K562 (cell line): ENCODE measurements at regions not wholly inside any gene's neighbourhood (a gene's known extent, or its start where the extent isn't known, plus 50 kb on each side); places are given as distances from the start of the nearest gene placed in this dataset.

ENCODE experiments used
- ATAC-seq: fragments of 200-7000 bp; cut with Tn5 transposase; 3 replicates; pipeline ENCODE4 v1.9.1; 2020; ENCODE audit warnings: moderate library complexity
- BruUV-seq: library from RNA; stranded (reverse); fragments of 400-500 nt; replicated peaks from 2 replicates; lab custom pipeline; 2021; lab: Mats Ljungman, UMichigan
- CTCF ChIA-PET: fragments of 300-600 bp; formaldehyde crosslinking; extraction: SDS; loops from one replicate; lab custom pipeline; 2021; ENCODE audit warnings: low intra/inter-chr PET ratio; lab: Yijun Ruan, JAX
- POLR2A ChIA-PET: fragments of 300-600, 350-650 bp; sonication (Branson Sonifier 250); formaldehyde crosslinking; extraction: SDS; loops from one replicate; lab custom pipeline; 2021; ENCODE audit warnings: antibody characterized with exemption, inconsistent platforms; lab: Yijun Ruan, JAX
- DNase-seq, 4 experiments: peaks; one replicate each; pipeline versions ENCODE4 v3.0.0 to v3.0.0-alpha.2; 2011 to 2018; ENCODE audit warnings: low spot score in 3 of 4, mixed read lengths in 3 of 4; ENCODE audit errors: extremely low read depth in 1 of 4
- FAIRE-seq: peaks from 2 replicates; lab custom pipeline; 2011; peaks lifted over from hg19 to GRCh38; lab: Jason Lieb, UNC
- H2AFZ ChIP-seq: 2 replicates; pipeline ENCODE4 v1.6.0; 2011; ENCODE audit warnings: low read depth, low read length, control low read depth, inconsistent platforms
- H3K27ac ChIP-seq: fragments of 200-600 bp; 3 replicates; pipeline ENCODE4 v1.8.0; 2011; ENCODE audit warnings: low read depth, mild to moderate bottlenecking, control low read depth, inconsistent platforms, low read length, moderate library complexity, mixed read lengths; ENCODE audit errors: extremely low read depth
- H3K27me3 ChIP-seq, 2 experiments: fragments of 300-600 bp in 1 of 2; 2 replicates in 1 of 2; 3 replicates in 1 of 2; pipeline versions ENCODE4 v1.6.0 to v1.8.0; 2011; ENCODE audit warnings: inconsistent platforms in 2 of 2, low read length in 2 of 2, mild to moderate bottlenecking in 1 of 2, mixed read lengths in 1 of 2, moderate library complexity in 1 of 2; ENCODE audit not compliant: control insufficient read depth in 2 of 2, insufficient read depth in 2 of 2
- H3K36me3 ChIP-seq: fragments of 300-600 bp; 3 replicates; pipeline ENCODE4 v1.8.0; 2011; ENCODE audit warnings: mild to moderate bottlenecking, low read length, inconsistent platforms; ENCODE audit not compliant: control insufficient read depth, insufficient read depth
- H3K4me1 ChIP-seq, 2 experiments: fragments of 200-600 bp in 1 of 2; replicated peaks in 1 of 2; 2 replicates in 1 of 2; 3 replicates in 1 of 2; pipeline versions ENCODE4 v1.5.1 to v1.8.0; 2011; ENCODE audit warnings: inconsistent platforms in 2 of 2, low read length in 2 of 2, mild to moderate bottlenecking in 1 of 2, mixed read lengths in 1 of 2, moderate library complexity in 1 of 2; ENCODE audit not compliant: control insufficient read depth in 2 of 2, insufficient read depth in 2 of 2
- H3K4me2 ChIP-seq: 2 replicates; pipeline ENCODE4 v1.6.1; 2011; ENCODE audit warnings: low read length, control low read depth, inconsistent platforms, mixed read lengths; ENCODE audit not compliant: insufficient read depth
- H3K4me3 ChIP-seq: fragments of 200-600 bp; sonication (generic), shearing (Covaris generic); 2 replicates; pipeline ENCODE4 v1.5.1; 2016; ENCODE audit warnings: control low read depth, inconsistent platforms
- H3K79me2 ChIP-seq: fragments of 200-600 bp; 3 replicates; pipeline ENCODE4 v1.8.0; 2011; ENCODE audit warnings: low read length, inconsistent platforms; ENCODE audit not compliant: control insufficient read depth, insufficient read depth
- H3K9ac ChIP-seq, 2 experiments: 2 replicates each; pipeline versions ENCODE4 v1.6.0 to v1.6.1; 2011; ENCODE audit warnings: low read depth in 2 of 2, low read length in 2 of 2, control low read depth in 1 of 2, inconsistent platforms in 1 of 2, mild to moderate bottlenecking in 1 of 2, mixed read lengths in 1 of 2; ENCODE audit not compliant: insufficient read depth in 1 of 2
- H3K9me1 ChIP-seq: one replicate; pipeline ENCODE4 v1.6.0; 2011; ENCODE audit warnings: inconsistent platforms, mild to moderate bottlenecking, low read length, moderate library complexity; ENCODE audit not compliant: control insufficient read depth, insufficient read depth
- H3K9me3 ChIP-seq: replicated peaks from 2 replicates; pipeline ENCODE4 v1.5.1; 2011; ENCODE audit warnings: low read depth, low read length, inconsistent platforms; ENCODE audit not compliant: control insufficient read depth, insufficient read depth
- H4K20me1 ChIP-seq: replicated peaks from 2 replicates; pipeline ENCODE4 v1.6.1; 2011; ENCODE audit warnings: low read length, inconsistent platforms, mixed read lengths; ENCODE audit not compliant: control insufficient read depth, insufficient read depth
- CUX1 ChIP-seq: fragments of 200-800 bp; sonication (Bioruptor generic); IDR thresholded peaks from 2 replicates; pipeline ENCODE4 v1.6.1; 2016; ENCODE audit warnings: missing genetic modification characterization, missing compliant biosample characterization
- EWSR1 ChIP-seq: fragments of 450-650 bp; IDR thresholded peaks from 2 replicates; pipeline ENCODE4 v1.6.1; 2018; ENCODE audit warnings: borderline replicate concordance, mild to moderate bottlenecking, low read depth, moderate library complexity; ENCODE audit not compliant: partially characterized antibody
- HMBOX1 ChIP-seq: sonication (generic); IDR thresholded peaks from 2 replicates; pipeline ENCODE4 v1.6.1; 2016
- NFE2 ChIP-seq: IDR thresholded peaks from 2 replicates; pipeline ENCODE4 v1.6.1; 2014; ENCODE audit warnings: antibody characterized with exemption, low read depth
- PHF20 ChIP-seq: fragments of 450-650 bp; IDR thresholded peaks from 2 replicates; pipeline ENCODE4 v1.6.1; 2018; ENCODE audit not compliant: partially characterized antibody
- POLR3A ChIP-seq: IDR thresholded peaks from 2 replicates; pipeline ENCODE4 v1.6.1; 2011; ENCODE audit warnings: borderline replicate concordance, mild to moderate bottlenecking, moderate library complexity; ENCODE audit not compliant: insufficient read length, insufficient read depth; ENCODE audit errors: extremely low read depth
- RFX1 ChIP-seq: fragments of 450-650 bp; IDR thresholded peaks from 2 replicates; pipeline ENCODE4 v1.6.1; 2016; ENCODE audit warnings: mild to moderate bottlenecking, moderate library complexity
- TRIM24 ChIP-seq, 2 experiments: fragments of 450-650 bp; IDR thresholded peaks; 2 replicates each; pipeline ENCODE4 v1.6.1; 2016
- UBTF ChIP-seq, 2 experiments: IDR thresholded peaks; 2 replicates each; pipeline ENCODE4 v1.6.1; 2012; ENCODE audit warnings: improper control_type of control experiment in 2 of 2, low read depth in 2 of 2, low read length in 2 of 2, borderline replicate concordance in 1 of 2
- ZBTB43 ChIP-seq: sonication (generic); formaldehyde crosslinking; IDR thresholded peaks from 2 replicates; pipeline ENCODE4 v1.8.0; 2023; ENCODE audit warnings: mild to moderate bottlenecking, missing genetic modification reagents
- WGBS: fragments of 100-300 bp; shearing (Covaris generic); methylation state at CpG from one replicate; pipeline ENCODE4 v1.1.6; 2016; ENCODE audit warnings: low coverage, mixed read lengths; ENCODE audit not compliant: insufficient coverage; ENCODE audit errors: missing lambda C conversion rate; 5-methylcytosine and 5-hydroxymethylcytosine counted together
- in situ Hi-C: fragments of 300-500 bp; cut with MboI; formaldehyde crosslinking; loops from 4 replicates; pipeline ENCODE4 v1.15.0; 2018; ENCODE audit warnings: inconsistent platforms, mixed read lengths
- intact Hi-C: fragments of 100-400 bp; cut with micrococcal nuclease; formaldehyde crosslinking; loops from 2 replicates; pipeline ENCODE4 v1.14.2; 2022

- Histone ChIP-seq H3K4me1 (peaks cover 0 to 14% of the 10 kb centered on the region in 2 experiments; a peak in 2 of 5 replicates), H3K9me1 (no peaks in the 10 kb centered on the region), H2AFZ (peak overlapping the region; percentile 93), H3K79me2 (peaks cover 6% of the 10 kb centered on the region; the same call in 2 of the 3 replicates), H3K27ac (peak overlapping the region; percentile 94), H3K4me3 (peak overlapping the region; percentile 48), H3K27me3 (no peaks in the 10 kb centered on the region), H3K9me3 (no peaks in the 10 kb centered on the region), H4K20me1 (no peaks in the 10 kb centered on the region), H3K4me2 (peak overlapping the region; percentile 82), H3K36me3 (no peaks in the 10 kb centered on the region), H3K9ac (peak overlapping the region; percentile 82 to 93)
- intact Hi-C loops, result loop anchor here (2.0 kb wide), 1 partner anchor 225 kb away; the partner anchor contains the start of gene XPO1
- 3% methylated on average over 64 of the region's 70 CpGs for whole genome bisulfite sequencing
- ChIA-PET CTCF (no interaction called here), POLR2A (interaction anchor here (0.6 to 1.8 kb wide), 15 partner anchors 9 to 1499 kb away, joined by 3 to 7 read pairs (median 3); partner anchors contain the start of genes C2orf74 and XPO1)
- in situ Hi-C loops, result no loop called here
- peak; percentile 99 for ATAC-seq
- peak; percentile 94 for FAIRE-seq
- no TSS peak for BruUV-seq
- peak; percentile 96 to 98 (median 96) for DNase-seq
- TF ChIP-seq EWSR1 (no peak), TRIM24 (IDR thresholded peaks at IDR 0.05) (peak; percentile 23 to 73; a peak in 3 of 4 replicates), PHF20 (peak; percentile 80), RFX1 (peak; percentile 94), CUX1 (no peak), ZBTB43 (CRISPR knock-in tag) (no peak), HMBOX1 (peak; percentile 68; the same call in 1 of the 2 replicates), POLR3A (no peak), NFE2 (no peak), UBTF (IDR thresholded peaks at IDR 0.05; ENCODE audit: borderline replicate concordance in 1 of 2, low read depth in 2 of 2, low read length in 2 of 2) (peak in 1 of 2 experiments; percentile 77; a peak in 1 of 4 replicates)
These were observed 89.6 kb downstream of the FAM161A start for GRCh38 chr2:61764035-61764800.
